Smooth muscle cell (in vitro differentiated cells): ENCODE measurements at regions not wholly inside any gene's neighbourhood (a gene's known extent, or its start where the extent isn't known, plus 50 kb on each side); places are given as distances from the start of the nearest gene placed in this dataset.

ENCODE experiments used
- DNase-seq: peaks from one replicate; lab custom pipeline; 2025; ENCODE audit not compliant: unreplicated experiment; lab: John Stamatoyannopoulos, UW
- H2AFZ ChIP-seq: fragments of 200-600 bp; sonication (generic); 2 replicates; pipeline ENCODE4 v1.6.0; 2016; ENCODE audit warnings: antibody characterized with exemption, low read depth, mild to moderate bottlenecking
- H3F3A ChIP-seq: fragments of 200-600 bp; sonication (generic); 2 replicates; pipeline ENCODE4 v1.6.0; 2017; ENCODE audit warnings: antibody characterized with exemption, low read depth
- H3K27ac ChIP-seq: fragments of 200-600 bp; sonication (generic); 2 replicates; pipeline ENCODE4 v1.5.1; 2016; ENCODE audit warnings: low read depth, mild to moderate bottlenecking
- H3K27me3 ChIP-seq: fragments of 200-600 bp; sonication (generic); 2 replicates; pipeline ENCODE4 v1.6.1; 2016; ENCODE audit warnings: low read depth, mild to moderate bottlenecking
- H3K36me3 ChIP-seq: fragments of 200-600 bp; sonication (generic); 2 replicates; pipeline ENCODE4 v1.5.1; 2016; ENCODE audit warnings: low read depth
- H3K4me1 ChIP-seq: fragments of 200-600 bp; sonication (generic); 2 replicates; pipeline ENCODE4 v1.5.1; 2016; ENCODE audit warnings: low read depth
- H3K4me2 ChIP-seq: fragments of 200-600 bp; sonication (generic); 2 replicates; pipeline ENCODE4 v1.6.0; 2016; ENCODE audit warnings: mild to moderate bottlenecking
- H3K4me3 ChIP-seq: fragments of 200-600 bp; sonication (generic); 2 replicates; pipeline ENCODE4 v1.5.1; 2016; ENCODE audit warnings: mild to moderate bottlenecking
- H3K79me2 ChIP-seq: fragments of 200-600 bp; sonication (generic); 2 replicates; pipeline ENCODE4 v1.6.0; 2016; ENCODE audit warnings: low read depth, mild to moderate bottlenecking
- H3K9ac ChIP-seq: fragments of 200-600 bp; sonication (generic); 2 replicates; pipeline ENCODE4 v1.6.0; 2016; ENCODE audit warnings: low read depth
- H3K9me3 ChIP-seq: fragments of 200-600 bp; sonication (generic); replicated peaks from 2 replicates; pipeline ENCODE4 v1.5.1; 2016; ENCODE audit warnings: low read depth
- H4K20me1 ChIP-seq: fragments of 200-600 bp; sonication (generic); 2 replicates; pipeline ENCODE4 v1.6.0; 2016; ENCODE audit warnings: low read depth
- WGBS: methylation state at CpG from one replicate; pipeline ENCODE4 v1.1.7; 2016; ENCODE audit warnings: low lambda C conversion rate; 5-methylcytosine and 5-hydroxymethylcytosine counted together
- TF ChIP-seq, protein P1 (sequence below): fragments of 200-600 bp; sonication (generic); IDR thresholded peaks from 2 replicates; pipeline ENCODE4 v1.5.1; 2017; ENCODE audit warnings: borderline replicate concordance, mild to moderate bottlenecking, antibody characterized with exemption; ENCODE audit not compliant: insufficient read depth, poor library complexity, severe bottlenecking

DNA sequence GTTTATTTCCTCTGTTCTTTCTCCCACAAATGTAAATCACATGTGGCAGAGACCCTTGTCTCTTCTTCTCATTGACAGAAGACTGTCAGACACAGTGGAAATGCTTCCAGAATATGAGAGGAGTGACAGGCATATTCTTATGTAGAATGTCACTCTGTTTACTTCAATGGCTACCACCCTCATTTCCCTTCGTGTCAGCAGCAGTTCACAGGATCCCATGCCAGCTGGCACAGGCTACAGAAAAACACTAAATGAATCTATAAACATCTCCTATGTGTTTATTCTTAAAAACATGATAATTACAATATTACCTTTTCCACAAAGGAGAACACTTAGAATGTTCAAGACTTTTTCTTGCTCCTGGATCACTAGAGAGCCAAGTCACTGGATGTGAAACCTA lies 183.8 kb upstream of the CNTN1 start:
- WGBS = 44% methylated on average over 1 of the region's 1 CpG

DNA sequence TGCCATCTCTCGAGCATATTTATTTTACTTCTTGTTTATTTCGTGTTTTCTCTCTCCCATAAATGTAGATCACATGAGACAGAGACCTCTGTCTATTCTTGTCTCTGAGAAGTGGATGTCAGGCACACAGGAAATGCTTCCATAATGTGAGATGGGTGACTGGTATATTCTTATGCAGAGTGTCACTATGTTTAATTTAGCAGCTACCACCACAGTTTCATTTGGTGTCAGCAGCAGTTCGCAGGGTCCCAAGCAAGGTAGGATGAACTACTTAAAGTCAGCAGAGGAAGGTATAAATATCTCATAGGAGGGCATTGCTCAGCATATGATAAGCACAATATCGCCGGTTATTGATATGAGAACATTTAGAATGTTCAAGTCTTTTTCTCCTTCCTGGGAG lies 180.9 kb upstream of the CNTN1 start:
- TF ChIP-seq, protein P1, sequence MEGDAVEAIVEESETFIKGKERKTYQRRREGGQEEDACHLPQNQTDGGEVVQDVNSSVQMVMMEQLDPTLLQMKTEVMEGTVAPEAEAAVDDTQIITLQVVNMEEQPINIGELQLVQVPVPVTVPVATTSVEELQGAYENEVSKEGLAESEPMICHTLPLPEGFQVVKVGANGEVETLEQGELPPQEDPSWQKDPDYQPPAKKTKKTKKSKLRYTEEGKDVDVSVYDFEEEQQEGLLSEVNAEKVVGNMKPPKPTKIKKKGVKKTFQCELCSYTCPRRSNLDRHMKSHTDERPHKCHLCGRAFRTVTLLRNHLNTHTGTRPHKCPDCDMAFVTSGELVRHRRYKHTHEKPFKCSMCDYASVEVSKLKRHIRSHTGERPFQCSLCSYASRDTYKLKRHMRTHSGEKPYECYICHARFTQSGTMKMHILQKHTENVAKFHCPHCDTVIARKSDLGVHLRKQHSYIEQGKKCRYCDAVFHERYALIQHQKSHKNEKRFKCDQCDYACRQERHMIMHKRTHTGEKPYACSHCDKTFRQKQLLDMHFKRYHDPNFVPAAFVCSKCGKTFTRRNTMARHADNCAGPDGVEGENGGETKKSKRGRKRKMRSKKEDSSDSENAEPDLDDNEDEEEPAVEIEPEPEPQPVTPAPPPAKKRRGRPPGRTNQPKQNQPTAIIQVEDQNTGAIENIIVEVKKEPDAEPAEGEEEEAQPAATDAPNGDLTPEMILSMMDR = no peak
- Histone ChIP-seq H3K4me1 (no peaks in the 10 kb centered on the region), H3K27me3 (no peaks in the 10 kb centered on the region), H3K9me3 (no peaks in the 10 kb centered on the region), H3F3A (no peaks in the 10 kb centered on the region), H3K4me3 (no peak overlapping the region), H4K20me1 (no peaks in the 10 kb centered on the region), H3K36me3 (no peaks in the 10 kb centered on the region), H3K27ac (no peak overlapping the region), H3K79me2 (no peaks in the 10 kb centered on the region), H2AFZ (no peak overlapping the region), H3K4me2 (no peak overlapping the region), H3K9ac (no peak overlapping the region)
- WGBS = 77% methylated on average over 5 of the region's 5 CpGs
- DNase-seq = no peak

More for the DNA sequence above, 183.8 kb upstream of the CNTN1 start:
- Histone ChIP-seq H3K27ac (no peak overlapping the region), H3K4me1 (no peaks in the 10 kb centered on the region), H3K79me2 (no peaks in the 10 kb centered on the region), H3K4me3 (no peak overlapping the region), H2AFZ (no peak overlapping the region), H3K9me3 (no peaks in the 10 kb centered on the region), H3F3A (no peaks in the 10 kb centered on the region), H3K36me3 (no peaks in the 10 kb centered on the region), H3K27me3 (no peaks in the 10 kb centered on the region), H3K9ac (no peak overlapping the region), H3K4me2 (no peak overlapping the region), H4K20me1 (no peaks in the 10 kb centered on the region)
- TF ChIP-seq, protein P1 = no peak
- no peak for DNase-seq

DNA sequence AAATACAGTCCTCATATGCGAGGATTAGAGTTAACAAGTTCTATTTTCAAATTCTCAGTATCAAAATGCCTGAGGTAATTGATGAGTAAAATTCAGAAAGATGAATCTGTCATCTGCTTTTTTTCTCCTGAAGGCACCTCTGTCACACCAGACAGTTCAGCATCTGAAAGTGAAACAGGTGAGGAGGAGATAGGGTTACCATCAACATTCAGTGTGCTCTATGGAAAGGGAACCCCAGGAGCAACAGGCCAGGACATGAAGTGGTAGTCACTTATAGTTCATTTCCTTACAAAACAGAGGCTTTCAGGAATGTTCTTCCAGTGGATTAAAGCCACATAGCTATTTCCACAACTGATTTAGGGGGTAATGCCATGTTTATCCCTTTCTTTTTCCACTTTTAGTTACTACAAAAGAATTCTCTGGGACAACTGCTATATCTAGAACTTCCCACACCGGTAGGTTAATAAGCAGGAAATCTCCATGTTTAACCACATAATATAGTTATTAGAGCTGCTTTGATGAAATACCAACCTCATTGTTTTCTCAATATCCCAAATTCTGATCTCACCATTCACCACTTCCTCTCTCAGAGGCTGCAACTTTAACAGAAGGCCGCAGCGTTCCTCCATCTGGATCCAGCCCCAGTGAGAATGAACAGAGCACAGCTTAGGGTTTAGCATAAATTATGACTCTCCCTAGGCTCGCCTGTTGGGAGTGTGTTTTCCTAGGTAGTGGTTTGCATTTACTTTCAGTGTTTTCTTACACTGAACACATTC lies 177.0 kb upstream of the CNTN1 start:
- no peak for DNase-seq

More for the DNA sequence above, 177.0 kb upstream of the CNTN1 start:
- H3K4me3 ChIP-seq = no peak overlapping the region
- no peak overlapping the region for H3K27ac ChIP-seq
- H4K20me1 ChIP-seq = no peaks in the 10 kb centered on the region
- H3K4me1 ChIP-seq = no peaks in the 10 kb centered on the region
- WGBS = 43% methylated on average over 5 of the region's 5 CpGs
- no peak overlapping the region for H3K4me2 ChIP-seq
- H3K9me3 ChIP-seq = no peaks in the 10 kb centered on the region
- no peaks in the 10 kb centered on the region for H3K36me3 ChIP-seq
- H2AFZ ChIP-seq = no peak overlapping the region
- H3K9ac ChIP-seq = no peak overlapping the region
- H3F3A ChIP-seq = no peaks in the 10 kb centered on the region
- H3K79me2 ChIP-seq = no peaks in the 10 kb centered on the region
- H3K27me3 ChIP-seq = no peaks in the 10 kb centered on the region
- TF ChIP-seq, protein P1 = no peak
